COLO668 (cell line): ENCODE measurements at regions not wholly inside any gene's neighbourhood (a gene's known extent, or its start where the extent isn't known, plus 50 kb on each side); places are given as distances from the start of the nearest gene placed in this dataset.

Experiments
- DNase-seq: peaks from one replicate; lab custom pipeline; 2025; ENCODE audit not compliant: unreplicated experiment; lab: John Stamatoyannopoulos, UW

- no peak for DNase-seq
Measured at GRCh38 chr9:7403839-7404487, 395.6 kb downstream of the DMAC1 start.

DNA sequence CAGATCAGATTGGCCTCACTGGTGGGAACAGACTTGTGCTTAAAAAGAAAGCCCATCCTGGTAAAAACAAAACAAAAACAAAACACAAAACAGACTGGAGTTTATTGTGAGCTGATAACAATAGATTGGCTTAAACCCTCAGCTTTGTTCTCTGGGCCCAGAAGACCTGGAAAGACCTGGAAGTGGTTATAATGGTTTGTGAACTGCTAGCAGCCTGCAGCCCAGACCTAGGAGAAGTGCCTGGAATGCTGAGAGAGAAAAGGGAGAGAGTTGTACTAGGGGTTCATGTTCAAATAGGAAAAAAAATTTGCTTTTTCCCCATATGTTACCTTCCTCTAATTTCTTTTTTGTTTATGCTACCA, 396.6 kb downstream of the DMAC1 start:
- DNase-seq: no peak

DNA sequence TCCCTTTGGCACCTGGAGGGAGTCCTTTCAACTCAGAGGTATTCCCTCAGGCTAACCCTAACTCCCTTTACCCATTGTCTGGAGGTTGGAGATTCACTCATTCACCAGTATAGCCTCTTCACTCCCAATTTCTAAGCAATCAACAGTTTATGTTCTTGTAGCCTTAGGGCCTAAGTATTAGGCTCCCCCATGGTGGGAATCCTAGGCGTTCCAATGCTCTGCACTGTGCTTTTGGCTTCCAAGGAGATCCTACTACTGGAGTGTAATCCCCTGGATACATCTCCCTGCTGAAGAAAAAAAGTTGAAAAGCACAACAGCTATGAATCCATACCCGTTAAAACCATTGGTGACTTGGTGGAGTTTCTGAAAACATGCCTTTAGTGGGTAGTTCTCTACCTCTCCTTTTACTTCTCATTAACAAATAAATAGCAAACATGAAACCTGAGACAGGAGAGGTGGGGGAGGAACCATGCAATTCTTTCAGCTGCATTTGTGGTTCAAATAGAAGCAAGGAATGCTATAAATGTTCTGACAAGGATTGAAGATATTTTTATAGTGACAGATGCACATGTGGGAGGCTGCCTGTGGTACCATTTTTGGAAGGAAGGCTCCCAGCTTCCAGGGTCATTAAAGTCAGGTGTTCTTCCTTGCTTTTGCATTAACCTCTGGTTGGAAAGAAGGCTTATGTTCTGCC, 397.1 kb downstream of the DMAC1 start:
- no peak for DNase-seq

GRCh38 chr9:7401116-7401515, 398.5 kb downstream of the DMAC1 start:
- no peak for DNase-seq

GRCh38 chr9:7394002-7394774, 405.4 kb downstream of the DMAC1 start:
- no peak for DNase-seq

DNA sequence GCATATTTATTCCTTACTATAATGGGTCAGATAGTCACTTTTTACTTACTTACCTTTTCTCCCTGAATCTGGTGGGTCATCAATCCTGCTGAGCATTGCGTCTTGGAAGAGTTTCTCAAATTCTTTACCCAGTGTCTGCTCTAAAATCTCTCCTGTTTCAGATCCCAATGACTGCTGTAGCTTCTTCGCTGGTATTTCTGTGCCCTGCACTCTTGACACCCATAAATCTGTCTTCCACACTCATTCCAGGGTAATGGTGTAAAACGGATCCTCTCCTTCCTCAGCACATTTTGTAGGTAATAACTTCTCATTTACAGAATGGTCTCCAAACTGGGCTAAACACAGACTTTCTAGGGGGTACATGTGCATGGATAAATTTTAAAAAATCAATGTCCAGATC, 407.4 kb downstream of the DMAC1 start:
- no peak for DNase-seq

DNA sequence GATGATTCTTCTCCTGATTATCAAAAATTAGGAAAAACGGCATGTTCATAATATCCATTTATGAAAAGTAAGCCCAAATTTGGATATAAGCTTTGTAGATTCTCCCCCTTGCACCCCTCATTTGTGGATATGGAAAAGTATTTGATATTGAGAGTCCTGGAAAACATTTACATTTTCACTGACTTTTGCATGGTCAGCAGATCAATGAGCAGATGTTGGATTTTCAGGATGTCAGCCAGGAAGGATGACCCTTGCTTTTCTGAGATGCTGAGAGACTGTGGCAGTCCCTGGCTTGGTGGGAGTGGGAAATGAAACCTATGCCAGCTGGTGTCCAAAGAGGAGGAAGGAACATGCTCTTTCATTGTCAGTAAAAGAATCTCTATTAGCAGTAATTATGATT, 410.8 kb downstream of the DMAC1 start:
- DNase-seq: no peak

DNA sequence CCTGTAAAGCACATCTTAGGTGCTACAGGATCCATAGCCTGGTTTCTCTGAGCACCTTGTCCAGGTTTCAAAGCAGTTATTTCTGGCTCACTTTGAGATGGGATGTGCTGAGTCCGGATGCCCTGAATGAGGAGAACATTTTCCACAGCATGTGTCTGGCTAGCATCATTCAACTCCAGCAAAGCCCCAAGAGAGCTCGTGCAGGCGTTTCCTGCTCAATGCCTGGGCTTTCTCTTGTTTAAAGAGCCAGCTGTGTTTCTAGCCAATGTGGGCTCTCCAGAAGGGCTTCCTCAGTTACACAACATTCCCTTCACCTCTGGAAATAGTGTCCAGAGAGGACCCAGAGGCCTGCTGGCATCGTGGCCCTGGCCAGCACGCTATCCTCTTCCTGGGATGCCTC, 411.7 kb downstream of the DMAC1 start:
- DNase-seq: no peak

DNA sequence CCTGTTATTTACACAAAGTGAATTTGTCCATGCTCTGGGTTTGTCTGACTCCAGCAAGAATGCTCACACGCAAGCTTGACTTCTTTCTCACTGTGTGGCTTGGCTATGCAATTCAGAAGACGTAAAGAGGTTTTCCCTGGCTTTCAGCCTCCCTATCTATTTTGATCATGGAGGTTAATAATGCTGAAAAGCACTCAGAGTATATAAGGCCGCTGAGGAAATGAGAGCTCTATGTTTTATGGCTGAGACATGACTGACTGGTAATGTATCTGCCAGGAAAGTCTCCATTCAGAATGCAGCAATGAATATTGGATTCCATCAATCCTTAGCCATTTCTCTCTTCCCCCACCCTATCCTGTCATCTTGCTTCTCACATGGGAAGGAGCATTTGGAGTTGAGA, 417.3 kb downstream of the DMAC1 start:
- no peak for DNase-seq

GRCh38 chr9:7377489-7377888, 422.1 kb downstream of the DMAC1 start:
- no peak for DNase-seq

DNA sequence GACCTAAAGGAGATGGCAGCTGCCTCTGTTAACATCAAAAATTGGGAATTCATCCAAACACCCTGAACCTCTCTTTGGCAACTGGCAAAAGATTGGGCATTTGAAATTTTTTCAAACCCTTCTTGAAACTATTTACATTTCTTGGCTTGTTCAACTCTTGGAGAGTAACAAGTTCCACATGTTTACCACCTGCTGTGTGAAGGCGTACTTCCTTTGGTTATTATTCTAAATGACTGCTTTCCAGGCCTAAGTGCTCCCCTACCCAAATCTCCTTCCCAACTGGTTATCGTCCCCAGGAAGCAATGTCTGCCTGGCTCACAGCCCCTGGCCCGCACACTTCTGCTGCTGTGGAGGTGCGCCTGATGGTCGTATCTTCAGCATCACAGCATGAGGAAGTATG, 422.7 kb downstream of the DMAC1 start:
- no peak for DNase-seq

- DNase-seq: no peak
Measured at GRCh38 chr9:7376213-7376612, 423.4 kb downstream of the DMAC1 start.

DNA sequence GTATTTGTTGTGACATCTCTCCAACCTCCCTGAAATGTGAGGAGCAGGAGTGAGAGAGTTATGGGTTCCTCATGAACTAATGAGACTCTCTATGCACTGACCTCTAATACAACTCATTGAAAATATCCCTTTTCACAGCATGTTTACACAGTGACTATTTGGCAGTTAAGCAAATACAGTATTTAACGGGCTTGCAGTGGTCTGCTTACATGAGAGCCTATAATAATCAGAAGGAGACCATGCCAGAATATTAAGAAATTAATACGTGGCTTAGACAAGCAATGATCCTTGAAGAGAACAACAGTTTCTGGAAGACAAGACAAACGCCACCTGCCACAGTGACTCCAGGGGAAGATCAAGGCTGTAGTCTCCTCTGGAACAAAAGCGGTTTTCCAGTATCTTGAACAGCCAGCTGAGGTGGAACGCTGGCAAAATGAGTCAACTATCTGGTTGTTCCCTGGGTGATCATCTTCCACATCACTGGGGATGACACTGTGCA, 424.5 kb downstream of the DMAC1 start:
- peak; percentile 56 for DNase-seq

- DNase-seq: no peak
Measured at GRCh38 chr9:7370988-7371387, 428.6 kb downstream of the DMAC1 start.

GRCh38 chr9:7370381-7370780, 429.2 kb downstream of the DMAC1 start:
- no peak for DNase-seq

DNA sequence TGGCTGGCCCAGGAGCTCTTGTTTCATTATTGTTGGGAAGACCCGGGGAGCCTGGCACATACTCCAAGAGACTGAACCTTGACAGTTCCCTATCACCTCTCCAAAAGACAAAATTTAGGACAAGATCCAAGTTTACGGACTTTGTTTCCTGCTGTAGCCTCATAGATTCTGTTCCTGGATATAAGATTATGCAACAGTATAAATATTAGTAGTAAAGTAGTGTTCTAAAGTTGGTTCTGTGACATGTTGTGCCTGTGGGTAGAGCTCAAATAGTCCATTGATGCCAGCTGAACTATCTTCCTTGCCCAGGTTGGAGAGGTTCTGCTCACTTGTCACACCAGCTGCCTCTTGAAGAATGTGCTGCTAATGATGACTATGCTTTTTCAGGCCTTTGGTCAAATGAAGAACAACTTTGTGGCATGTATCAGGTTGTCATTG, 430.2 kb downstream of the DMAC1 start:
- no peak for DNase-seq

DNA sequence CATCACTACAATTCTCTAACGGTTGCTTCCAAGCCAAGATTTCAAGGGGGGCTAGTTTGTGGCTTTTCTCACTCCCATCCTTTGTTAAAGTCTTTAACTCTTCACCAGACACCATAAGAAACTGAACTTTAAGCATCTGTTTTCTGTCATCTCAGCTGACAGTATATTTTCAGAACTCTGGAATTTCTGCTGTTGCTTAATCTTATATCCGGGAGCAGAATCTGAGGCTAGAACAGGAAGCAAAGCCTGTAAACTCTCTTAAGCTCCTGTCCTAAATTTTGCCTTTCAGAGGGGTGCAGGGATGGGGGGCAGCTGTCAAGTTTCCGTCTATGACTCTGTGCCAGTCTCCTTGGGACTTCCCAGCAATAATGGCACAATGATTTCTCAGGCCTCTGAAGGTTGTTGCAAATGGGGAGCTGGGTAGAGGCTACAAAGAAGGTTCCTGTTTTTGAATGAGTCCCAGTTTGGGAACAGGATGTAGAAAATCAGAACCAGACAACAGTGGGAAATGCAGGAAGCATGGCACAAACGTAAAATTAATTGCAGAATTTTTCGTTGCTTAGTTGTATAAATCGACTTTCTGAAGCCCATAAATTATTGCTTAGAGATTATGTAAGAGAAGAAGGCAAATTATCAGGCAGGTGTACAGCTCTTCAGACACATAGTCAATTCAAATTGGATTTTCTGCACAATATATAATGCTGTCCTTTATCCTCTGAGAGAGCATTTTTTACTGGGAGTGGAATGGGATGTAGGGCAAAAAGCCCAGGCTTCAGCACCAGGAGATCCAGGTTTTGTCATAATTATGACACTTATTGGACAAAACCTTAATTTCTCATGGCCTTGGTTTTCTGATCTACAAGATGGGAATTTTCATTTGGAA, 430.9 kb downstream of the DMAC1 start:
- no peak for DNase-seq

- DNase-seq: no peak
Measured at GRCh38 chr9:7367726-7368125, 431.9 kb downstream of the DMAC1 start.

DNA sequence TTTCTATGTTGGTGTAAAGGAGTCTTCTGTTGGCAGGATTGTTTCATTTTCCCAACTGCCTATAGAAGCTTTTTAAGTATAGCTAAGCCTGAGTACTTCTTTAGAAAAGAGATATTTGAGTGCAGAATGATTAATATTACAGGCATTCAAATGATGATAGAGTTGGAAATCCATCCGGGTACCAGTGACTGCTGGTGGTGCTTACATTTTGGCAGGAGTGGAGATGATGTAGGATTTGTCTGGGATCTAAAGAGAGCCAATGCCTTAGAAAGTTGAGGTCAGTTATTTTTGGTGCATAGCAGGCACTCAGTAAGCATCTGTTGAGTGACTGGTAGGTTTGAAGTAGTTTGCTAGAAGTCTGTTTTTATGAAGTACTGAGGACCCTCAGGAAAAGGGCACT, 433.5 kb downstream of the DMAC1 start:
- DNase-seq: no peak

DNA sequence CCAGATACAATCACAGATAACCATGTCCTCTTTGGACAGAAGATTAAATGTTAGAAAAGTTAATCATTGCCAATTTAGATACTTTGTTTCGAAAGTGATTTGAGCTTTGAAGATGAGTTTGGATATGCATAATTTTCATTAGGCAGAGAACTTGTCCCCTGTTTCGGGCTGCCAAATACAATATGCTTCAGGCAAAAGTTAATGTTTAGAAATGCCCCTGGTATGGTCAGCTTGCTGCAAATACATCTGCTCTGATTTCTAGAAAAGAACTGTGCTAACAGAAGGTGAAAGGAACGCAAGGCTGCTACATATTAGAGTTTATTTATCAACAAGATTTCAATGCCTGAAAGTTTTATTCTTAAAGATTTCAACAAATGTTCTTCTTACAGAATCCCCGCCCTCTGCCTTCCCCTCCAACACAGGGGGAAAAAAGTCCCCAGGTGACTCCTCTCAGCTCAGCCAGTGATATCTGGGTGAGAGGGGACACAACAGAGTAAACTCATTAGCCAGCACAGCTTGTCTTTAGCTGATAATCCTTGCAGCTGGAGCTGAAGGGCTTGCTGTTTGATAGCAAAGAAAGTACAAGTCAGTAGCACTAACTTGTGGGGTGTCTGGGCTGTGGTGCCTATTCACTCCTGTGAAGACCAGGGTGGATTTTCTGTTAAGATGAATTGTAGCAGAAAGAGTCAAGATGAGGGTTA, 435.7 kb downstream of the DMAC1 start:
- no peak for DNase-seq
